Hepatocyte (in vitro differentiated cells): ENCODE measurements at regions not wholly inside any gene's neighbourhood (a gene's known extent, or its start where the extent isn't known, plus 50 kb on each side); places are given as distances from the start of the nearest gene placed in this dataset.

Source experiments
- DNase-seq: peaks from one replicate; pipeline ENCODE4 v3.0.0-alpha.2; 2016; ENCODE audit warnings: low spot score
- H2AFZ ChIP-seq: fragments of 200-600 bp; sonication (generic); 2 replicates; pipeline ENCODE4 v1.6.0; 2016; ENCODE audit warnings: antibody characterized with exemption, mild to moderate bottlenecking
- H3K27ac ChIP-seq: fragments of 200-600 bp; sonication (generic); 2 replicates; pipeline ENCODE4 v1.5.1; 2016; ENCODE audit warnings: mild to moderate bottlenecking
- H3K27me3 ChIP-seq: fragments of 200-600 bp; sonication (generic); 2 replicates; pipeline ENCODE4 v1.6.1; 2016
- H3K36me3 ChIP-seq: fragments of 200-600 bp; sonication (generic); replicated peaks from 2 replicates; pipeline ENCODE4 v1.5.1; 2016; ENCODE audit warnings: low read depth; ENCODE audit not compliant: insufficient read depth
- H3K4me1 ChIP-seq: fragments of 200-600 bp; sonication (generic); 2 replicates; pipeline ENCODE4 v1.5.1; 2016; ENCODE audit warnings: mild to moderate bottlenecking, moderate library complexity; ENCODE audit not compliant: insufficient read depth
- H3K4me2 ChIP-seq: fragments of 200-600 bp; sonication (generic); 2 replicates; pipeline ENCODE4 v1.6.0; 2016
- H3K4me3 ChIP-seq: fragments of 200-600 bp; sonication (generic); 2 replicates; pipeline ENCODE4 v1.5.1; 2016; ENCODE audit warnings: mild to moderate bottlenecking
- H3K79me2 ChIP-seq: fragments of 200-600 bp; sonication (generic); 2 replicates; pipeline ENCODE4 v1.6.0; 2017; ENCODE audit warnings: mild to moderate bottlenecking
- H3K9me2 ChIP-seq: fragments of 200-600 bp; sonication (generic); replicated peaks from 2 replicates; pipeline ENCODE4 v1.6.0; 2017; ENCODE audit warnings: mild to moderate bottlenecking; ENCODE audit not compliant: insufficient read depth
- H3K9me3 ChIP-seq: fragments of 200-600 bp; sonication (generic); 2 replicates; pipeline ENCODE4 v1.5.1; 2016; ENCODE audit warnings: low read depth, mild to moderate bottlenecking
- H4K20me1 ChIP-seq: fragments of 200-600 bp; sonication (generic); 2 replicates; pipeline ENCODE4 v1.6.0; 2016; ENCODE audit warnings: mild to moderate bottlenecking; ENCODE audit not compliant: insufficient read depth, poor library complexity, severe bottlenecking
- EZH2 ChIP-seq: fragments of 200-600 bp; sonication (generic); IDR thresholded peaks from 2 replicates; pipeline ENCODE4 v1.6.1; 2016; ENCODE audit warnings: antibody characterized with exemption, mild to moderate bottlenecking, borderline replicate concordance
- EZH2phosphoT487 ChIP-seq: fragments of 200-600 bp; sonication (generic); IDR thresholded peaks from one replicate; pipeline ENCODE4 v1.6.1; 2018; ENCODE audit warnings: antibody characterized with exemption, mild to moderate bottlenecking, low read depth, moderate library complexity; ENCODE audit not compliant: unreplicated experiment, severe bottlenecking
- WGBS: methylation state at CpG from one replicate; pipeline ENCODE4 v1.1.6; 2016; ENCODE audit warnings: low lambda C conversion rate; ENCODE audit errors: missing lambda C conversion rate; 5-methylcytosine and 5-hydroxymethylcytosine counted together
- TF ChIP-seq, protein P1 (sequence below): fragments of 200-600 bp; sonication (generic); IDR thresholded peaks from 2 replicates; pipeline ENCODE4 v1.5.1; 2016; ENCODE audit warnings: antibody characterized with exemption, mild to moderate bottlenecking; ENCODE audit not compliant: poor library complexity

DNA sequence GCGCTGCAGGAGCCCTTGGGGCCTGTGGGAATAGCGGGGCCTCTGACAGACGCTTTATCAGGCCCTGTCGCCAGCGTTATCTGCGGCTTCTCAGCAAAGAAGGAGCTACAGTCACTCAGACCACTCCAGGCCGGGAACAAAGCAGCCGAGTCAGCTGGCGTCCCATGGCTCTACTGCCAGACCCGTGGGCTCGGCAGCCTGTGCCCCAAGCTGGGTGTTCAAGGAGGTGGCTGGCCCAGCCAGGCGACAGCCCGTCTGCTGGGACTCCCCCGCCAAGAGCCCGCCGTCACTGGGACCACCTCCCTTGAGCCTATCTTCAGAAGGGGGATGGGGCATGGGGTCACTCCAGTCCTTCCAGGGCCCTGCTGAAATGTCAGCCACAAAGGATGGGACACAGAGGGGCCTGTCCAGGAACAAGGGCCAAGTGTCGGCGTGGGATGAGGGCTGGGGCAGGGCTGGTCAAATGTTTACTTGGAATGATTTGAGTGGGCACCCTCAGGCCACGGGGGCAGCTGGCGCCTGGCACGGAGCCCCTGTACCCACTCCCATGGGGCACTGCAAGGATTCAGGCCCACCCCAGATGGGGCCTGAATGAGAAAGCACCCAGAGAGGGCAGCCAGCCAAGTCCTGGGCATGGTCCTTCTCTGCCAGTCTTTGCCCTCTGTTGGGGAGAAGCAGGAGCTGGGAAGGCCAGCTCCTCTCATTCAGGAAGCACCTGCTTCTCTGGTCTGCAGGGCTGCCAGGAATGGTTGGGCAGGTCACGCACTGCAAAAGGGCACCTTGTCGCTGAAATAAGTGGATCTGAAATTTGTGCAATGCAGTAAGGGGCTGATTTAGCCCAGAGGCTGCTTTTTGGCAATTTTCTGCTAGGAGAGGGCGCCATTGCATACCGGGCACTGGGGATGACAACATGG, 148.3 kb downstream of the SMAD6 start:
- Histone ChIP-seq H3K36me3 (no peaks in the 10 kb centered on the region), H3K79me2 (no peaks in the 10 kb centered on the region), H4K20me1 (no peaks in the 10 kb centered on the region), H3K27ac (peak overlapping the region; percentile 90), H3K9me2 (no peaks in the 10 kb centered on the region), H3K9me3 (no peaks in the 10 kb centered on the region), H3K4me3 (no peak overlapping the region), H3K4me1 (peaks cover 38% of the 10 kb centered on the region), H3K4me2 (peak overlapping the region; percentile 61), H2AFZ (no peak overlapping the region), H3K27me3 (no peaks in the 10 kb centered on the region)
- WGBS: 61% methylated on average over 25 of the region's 25 CpGs
- TF ChIP-seq, protein P1, sequence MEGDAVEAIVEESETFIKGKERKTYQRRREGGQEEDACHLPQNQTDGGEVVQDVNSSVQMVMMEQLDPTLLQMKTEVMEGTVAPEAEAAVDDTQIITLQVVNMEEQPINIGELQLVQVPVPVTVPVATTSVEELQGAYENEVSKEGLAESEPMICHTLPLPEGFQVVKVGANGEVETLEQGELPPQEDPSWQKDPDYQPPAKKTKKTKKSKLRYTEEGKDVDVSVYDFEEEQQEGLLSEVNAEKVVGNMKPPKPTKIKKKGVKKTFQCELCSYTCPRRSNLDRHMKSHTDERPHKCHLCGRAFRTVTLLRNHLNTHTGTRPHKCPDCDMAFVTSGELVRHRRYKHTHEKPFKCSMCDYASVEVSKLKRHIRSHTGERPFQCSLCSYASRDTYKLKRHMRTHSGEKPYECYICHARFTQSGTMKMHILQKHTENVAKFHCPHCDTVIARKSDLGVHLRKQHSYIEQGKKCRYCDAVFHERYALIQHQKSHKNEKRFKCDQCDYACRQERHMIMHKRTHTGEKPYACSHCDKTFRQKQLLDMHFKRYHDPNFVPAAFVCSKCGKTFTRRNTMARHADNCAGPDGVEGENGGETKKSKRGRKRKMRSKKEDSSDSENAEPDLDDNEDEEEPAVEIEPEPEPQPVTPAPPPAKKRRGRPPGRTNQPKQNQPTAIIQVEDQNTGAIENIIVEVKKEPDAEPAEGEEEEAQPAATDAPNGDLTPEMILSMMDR: no peak
- no peak for TF ChIP-seq EZH2
- TF ChIP-seq EZH2phosphoT487: no peak
- peak; percentile 64 for DNase-seq

DNA sequence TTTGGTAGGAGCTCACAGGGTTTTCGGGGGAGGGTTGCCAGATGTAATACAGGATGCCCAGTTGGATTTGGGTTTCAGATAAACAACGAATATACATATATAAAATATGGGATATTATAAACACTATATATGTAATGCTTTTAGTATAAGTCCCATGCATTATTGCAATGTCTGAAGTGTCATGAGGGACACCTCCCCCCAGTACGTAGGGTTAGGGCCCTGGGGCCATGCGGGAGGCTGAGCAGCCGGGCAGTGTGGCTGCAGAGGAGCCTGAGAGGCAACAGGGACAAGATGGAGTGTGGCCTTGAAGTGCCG, 148.9 kb downstream of the SMAD6 start:
- 23% methylated on average over 6 of the region's 6 CpGs for WGBS
- no peak for DNase-seq

DNA sequence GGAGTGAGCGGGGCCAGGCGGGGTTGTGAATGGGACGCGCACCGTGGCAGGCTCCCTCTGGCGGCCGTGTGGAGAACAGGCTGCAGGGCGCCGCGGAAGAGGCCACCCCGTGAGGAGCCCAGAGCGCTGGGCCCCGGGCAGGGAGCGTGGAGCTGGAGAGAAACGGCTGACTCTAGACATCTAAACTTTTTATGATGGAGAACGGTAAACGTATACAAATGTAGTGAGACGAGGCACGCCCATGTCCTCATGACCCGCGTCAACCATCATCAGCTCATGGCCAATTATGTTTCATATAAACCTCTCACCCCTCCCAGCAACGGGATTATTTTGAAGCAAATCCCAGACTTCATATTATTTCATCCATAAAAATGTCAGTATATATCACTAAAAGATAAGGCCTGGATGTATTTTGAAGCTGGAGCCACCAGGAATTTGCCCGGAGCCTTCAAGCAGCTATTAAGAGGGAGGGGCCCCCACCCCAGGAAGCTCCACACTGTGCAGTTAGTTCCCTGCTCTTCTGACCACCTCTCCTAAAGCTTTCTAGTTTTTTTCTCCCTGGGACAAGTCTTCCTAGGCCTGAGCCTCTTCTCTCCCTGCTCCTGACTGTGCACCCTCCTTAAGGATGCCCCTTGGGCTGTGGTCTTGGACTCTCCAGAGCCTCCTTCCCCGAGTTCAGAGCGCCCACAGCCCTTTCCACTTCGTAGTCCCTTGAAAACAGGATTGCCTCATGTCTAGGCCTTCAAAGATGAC, 149.5 kb downstream of the SMAD6 start:
- Histone ChIP-seq H3K79me2 (no peaks in the 10 kb centered on the region), H3K4me3 (no peak overlapping the region), H3K27ac (peak overlapping the region; percentile 87), H3K27me3 (no peaks in the 10 kb centered on the region), H2AFZ (no peak overlapping the region), H3K4me1 (peaks cover 40% of the 10 kb centered on the region), H3K9me2 (no peaks in the 10 kb centered on the region), H4K20me1 (no peaks in the 10 kb centered on the region), H3K4me2 (peak overlapping the region; percentile 61), H3K36me3 (no peaks in the 10 kb centered on the region), H3K9me3 (no peaks in the 10 kb centered on the region)
- DNase-seq: peak; percentile 95
- 13% methylated on average over 26 of the region's 26 CpGs for WGBS
- TF ChIP-seq EZH2: no peak
- TF ChIP-seq, protein P1: peak; percentile 97

More for the DNA sequence above, 148.9 kb downstream of the SMAD6 start:
- H3K4me2 ChIP-seq: peak overlapping the region; percentile 61
- no peaks in the 10 kb centered on the region for H3K79me2 ChIP-seq
- peaks cover 40% of the 10 kb centered on the region for H3K4me1 ChIP-seq
- TF ChIP-seq, protein P1: no peak
- TF ChIP-seq EZH2: no peak
- TF ChIP-seq EZH2phosphoT487: no peak
- no peaks in the 10 kb centered on the region for H3K27me3 ChIP-seq
- H3K27ac ChIP-seq: peak overlapping the region; percentile 90
- no peak overlapping the region for H2AFZ ChIP-seq
- no peaks in the 10 kb centered on the region for H3K9me3 ChIP-seq
- H3K36me3 ChIP-seq: no peaks in the 10 kb centered on the region
- H4K20me1 ChIP-seq: no peaks in the 10 kb centered on the region
- no peaks in the 10 kb centered on the region for H3K9me2 ChIP-seq
- H3K4me3 ChIP-seq: no peak overlapping the region
